Cardiac septum (tissue), 1 donor: ENCODE measurements at regions not wholly inside any gene's neighbourhood (a gene's known extent, or its start where the extent isn't known, plus 50 kb on each side); places are given as distances from the start of the nearest gene placed in this dataset.
"Not testable (repeated sequence)": the region's sequence is repeated elsewhere in the genome, so short reads cannot be mapped to it uniquely, and the experiment has no call there.

Experiments
- DNase-seq: peaks from one replicate; pipeline ENCODE4 v3.0.0-alpha.2; 2020; ENCODE audit warnings: low spot score
- intact Hi-C: fragments of 100-400 bp; cut with DNase I; formaldehyde crosslinking; loops from one replicate; pipeline ENCODE4 v1.14.0; 2022
- donor health status: DM: no; HTN: no; CAD: no.

DNA sequence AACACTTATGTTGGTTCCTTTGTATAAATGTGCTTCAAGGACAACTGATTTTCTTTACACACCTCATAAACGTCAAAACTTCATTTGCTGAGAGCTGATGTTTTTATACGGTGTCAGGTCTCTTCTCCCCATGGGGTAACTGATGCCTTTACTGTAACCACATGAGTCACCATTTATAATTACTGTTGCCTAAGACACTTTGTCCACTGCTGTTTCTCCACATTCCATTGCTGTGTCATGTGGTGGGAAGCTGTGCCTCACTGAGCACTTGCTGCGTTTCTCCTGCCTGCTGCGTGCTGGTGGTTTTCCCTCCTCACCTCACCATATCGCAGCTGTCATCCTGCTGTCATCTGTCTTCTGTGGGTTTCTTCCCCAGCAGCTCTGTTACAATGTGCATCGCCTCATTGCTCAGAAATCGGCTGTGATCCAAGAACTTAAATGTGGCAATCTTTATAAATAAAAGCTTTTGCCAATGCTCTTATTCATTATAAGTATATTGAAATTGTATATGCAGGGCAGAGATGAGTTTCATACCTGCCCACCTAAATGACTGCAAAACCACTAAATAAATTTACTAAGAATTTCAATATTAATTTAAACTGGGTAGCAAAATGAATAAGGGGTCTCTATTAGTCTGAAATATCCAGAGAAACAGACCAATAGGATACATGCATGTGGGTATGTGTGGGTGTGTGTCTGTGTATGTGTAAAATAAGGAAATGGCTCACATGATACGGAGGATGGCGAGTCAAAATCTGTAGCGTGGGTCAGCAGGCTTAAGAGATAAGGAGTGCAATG is 547.0 kb upstream of the SLITRK5 start:
- intact Hi-C loops: no loop called here
- DNase-seq: no peak

DNA sequence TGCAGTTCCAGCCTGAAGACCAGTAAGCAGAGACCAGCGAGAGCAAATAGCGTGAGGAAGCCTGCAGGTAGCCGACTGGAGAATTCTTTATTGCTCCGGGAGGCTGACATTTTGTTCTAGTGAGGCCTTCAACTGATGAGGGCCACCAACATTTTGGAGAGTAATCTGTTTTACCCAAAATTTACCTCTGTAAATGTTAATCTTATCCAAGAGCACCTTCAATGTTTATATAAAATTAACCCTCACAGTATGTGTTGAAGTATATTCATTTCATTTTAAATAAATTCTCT is 546.4 kb upstream of the SLITRK5 start:
- DNase-seq: no peak
- intact Hi-C loops: no loop called here

DNA sequence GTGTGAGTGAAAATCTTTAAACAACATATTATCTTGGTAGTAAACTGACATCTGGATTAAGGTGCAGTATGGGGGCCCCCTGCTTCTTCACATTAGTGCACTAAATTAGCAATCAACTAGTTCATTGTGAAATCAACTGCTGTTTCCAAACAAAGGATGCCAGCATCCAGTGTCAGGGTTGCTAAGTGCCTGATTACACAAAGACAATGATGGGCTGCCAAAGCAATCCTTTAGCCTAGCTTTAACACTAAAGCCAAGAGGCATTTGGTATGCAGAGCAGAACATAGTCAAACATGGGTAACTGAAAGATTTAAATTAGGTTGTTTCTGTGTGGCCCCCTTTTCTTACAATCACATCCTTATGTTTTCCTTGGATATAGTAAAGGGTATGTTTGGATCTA is 543.1 kb upstream of the SLITRK5 start:
- DNase-seq: no peak
- intact Hi-C loops: no loop called here

DNA sequence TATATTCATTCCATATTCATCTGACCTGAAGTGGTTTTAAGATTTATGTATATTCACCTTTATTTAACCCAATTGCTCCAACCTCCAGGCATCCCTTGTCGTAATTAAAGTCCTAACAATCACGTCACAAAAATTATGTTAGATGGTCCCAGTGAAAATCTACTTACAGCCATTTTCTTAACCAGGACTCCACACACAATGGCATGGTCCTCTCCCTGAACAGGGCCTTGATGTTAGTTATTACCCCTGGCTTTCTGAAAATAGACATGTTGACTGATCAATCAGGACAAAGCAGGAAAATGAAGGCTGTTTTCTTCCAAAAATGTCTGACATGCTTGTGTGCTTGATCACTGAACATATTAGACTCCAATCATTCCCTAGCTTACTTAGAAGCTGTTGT is 542.7 kb upstream of the SLITRK5 start:
- no peak for DNase-seq

DNA sequence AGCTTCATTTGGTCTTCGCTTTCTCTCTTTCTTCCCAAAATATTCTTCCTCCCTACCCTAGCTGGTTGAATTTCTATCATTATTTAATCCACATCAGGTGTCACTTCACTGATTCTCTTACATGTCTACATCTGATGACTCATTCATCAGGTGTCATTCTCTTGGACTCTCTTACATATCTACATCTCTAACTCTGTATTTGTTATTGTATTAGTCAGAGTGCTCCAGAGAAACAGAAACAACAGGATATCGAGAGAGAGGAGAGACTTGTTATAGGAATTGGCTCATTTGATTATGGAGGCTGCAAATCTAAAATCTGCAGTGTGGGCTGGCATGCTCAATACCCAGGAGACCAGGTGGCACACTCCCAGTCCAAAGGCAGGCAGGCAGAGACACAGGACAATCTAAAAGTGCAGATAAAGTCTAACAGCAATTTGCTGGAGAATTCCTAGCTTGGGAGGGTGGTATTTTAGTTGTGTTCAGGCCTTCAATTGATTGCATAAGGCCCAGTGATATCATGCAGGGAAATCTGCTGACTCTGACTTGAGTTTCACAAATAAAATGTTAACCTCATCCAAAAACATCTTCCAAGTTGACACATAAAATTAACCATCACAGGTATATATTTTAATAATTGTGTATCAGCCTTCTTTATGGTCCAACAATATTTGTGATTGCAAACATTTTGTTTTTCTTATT is 541.4 kb upstream of the SLITRK5 start:
- intact Hi-C loops: no loop called here
- DNase-seq: no peak

More for the DNA sequence above, 542.7 kb upstream of the SLITRK5 start:
- intact Hi-C loops: no loop called here

DNA sequence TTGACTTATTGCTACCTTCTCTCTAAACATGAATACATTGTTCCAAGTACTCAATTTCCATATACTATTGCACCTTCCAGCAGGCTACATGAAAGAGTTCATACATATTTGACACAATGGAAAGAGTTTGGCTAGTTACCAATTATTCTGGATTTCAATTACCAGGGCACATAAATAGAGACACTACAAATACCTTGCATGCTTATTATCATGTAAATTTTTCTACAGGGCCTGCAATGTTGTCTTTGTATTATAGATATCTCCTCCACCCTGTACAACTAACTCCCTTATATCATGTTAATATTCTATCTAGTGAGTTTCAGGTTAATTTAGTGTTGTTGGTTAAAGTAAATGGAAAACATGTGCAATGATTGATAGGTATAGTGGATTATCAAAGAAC is 540.7 kb upstream of the SLITRK5 start:
- DNase-seq: no peak
- intact Hi-C loops: no loop called here

DNA sequence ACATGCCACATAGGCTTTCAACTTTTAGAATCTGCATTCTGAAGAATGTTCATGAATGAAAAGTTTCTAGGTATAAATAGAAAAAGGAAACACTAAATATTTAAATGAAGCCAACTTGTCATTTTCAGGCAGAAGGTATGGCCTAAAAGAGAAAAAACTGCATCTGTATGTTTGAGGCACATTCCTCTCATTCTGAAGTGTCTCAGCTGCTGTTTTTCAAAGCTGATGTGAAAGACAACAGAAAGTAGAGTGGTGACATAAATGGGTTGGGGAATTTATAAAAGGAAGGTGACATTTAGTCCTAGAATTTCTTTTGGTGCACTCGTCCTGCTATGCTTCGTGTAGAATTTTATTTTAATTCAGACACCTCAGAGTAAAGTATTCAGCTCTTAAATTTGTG is 539.6 kb upstream of the SLITRK5 start:
- DNase-seq: no peak
- intact Hi-C loops: no loop called here

DNA sequence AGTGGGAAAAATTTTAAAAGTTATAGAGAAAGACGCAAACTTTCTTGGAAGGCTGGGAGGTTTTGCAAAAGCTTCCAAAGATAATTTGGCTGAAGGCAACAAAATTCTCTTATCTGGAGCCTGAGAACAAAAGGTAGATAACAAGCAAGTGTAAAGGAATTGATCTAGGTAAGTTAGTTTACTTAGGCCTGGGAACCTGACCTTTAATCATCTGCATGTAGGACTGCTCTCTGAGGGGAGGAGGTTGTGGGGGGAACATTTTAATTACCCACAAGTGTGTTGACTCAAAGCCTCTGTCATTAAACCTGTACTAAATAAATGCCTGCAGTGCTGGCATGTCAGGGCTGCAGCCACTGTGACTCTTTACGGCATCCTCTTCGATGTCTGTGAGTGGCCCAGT is 532.3 kb upstream of the SLITRK5 start:
- no peak for DNase-seq
- intact Hi-C loops: no loop called here

DNA sequence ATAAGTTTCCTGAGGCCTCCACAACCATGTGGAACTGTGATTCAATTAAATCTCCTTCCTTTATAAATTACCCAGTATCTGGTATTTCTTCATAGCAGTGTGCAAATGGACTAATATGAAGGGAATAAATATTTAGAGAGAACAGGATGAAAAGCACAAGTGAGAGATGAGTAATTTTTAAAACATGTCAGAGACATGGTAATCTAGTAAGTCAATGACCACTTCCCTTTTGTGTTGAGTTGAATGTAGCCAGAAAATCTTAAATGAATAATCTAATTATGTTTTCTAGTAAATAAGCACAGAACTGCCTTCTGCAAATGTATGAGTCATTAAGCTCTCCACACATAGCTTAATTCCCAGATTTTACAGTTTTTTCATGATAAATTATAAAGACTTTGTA is 524.1 kb upstream of the SLITRK5 start:
- DNase-seq: no peak
- intact Hi-C loops: no loop called here

DNA sequence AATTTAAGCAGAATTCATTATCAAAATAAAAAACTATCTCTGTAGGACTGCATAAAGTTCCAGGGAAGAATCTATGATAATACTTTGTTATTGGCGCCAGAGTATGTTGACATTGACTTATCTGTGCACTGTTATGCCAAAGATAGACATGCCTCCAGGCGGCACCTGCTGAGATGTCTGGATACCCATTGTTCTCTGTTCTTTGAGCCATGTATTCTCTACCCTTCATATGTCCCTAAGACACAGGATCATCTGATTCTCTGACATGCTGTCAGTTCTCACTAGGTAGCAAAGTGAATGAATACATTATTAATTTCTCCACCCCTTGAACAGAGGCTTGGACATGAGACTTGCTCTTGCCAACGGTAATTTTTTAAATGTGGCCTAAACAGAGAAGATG is 517.8 kb upstream of the SLITRK5 start:
- intact Hi-C loops: no loop called here
- no peak for DNase-seq

DNA sequence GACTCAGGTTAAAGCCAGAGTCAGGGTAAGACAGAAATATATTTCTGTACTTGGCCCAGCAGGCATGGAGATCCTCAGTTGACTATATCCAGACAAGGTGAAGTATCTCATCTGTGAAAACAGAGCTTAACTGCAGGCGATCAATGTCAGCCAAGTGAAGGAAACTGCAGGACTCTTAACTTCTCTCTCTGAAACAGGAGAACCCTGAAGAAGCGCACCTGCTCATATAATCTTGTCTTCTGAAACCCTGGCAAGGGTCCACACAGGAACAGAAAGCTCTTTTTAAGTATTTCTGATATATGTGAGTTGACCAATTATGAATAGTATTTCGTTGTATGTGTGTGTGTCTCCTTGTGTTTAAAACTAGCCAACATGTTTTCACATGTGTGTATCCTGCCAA is 504.8 kb upstream of the SLITRK5 start:
- DNase-seq: no peak
- intact Hi-C loops: no loop called here

DNA sequence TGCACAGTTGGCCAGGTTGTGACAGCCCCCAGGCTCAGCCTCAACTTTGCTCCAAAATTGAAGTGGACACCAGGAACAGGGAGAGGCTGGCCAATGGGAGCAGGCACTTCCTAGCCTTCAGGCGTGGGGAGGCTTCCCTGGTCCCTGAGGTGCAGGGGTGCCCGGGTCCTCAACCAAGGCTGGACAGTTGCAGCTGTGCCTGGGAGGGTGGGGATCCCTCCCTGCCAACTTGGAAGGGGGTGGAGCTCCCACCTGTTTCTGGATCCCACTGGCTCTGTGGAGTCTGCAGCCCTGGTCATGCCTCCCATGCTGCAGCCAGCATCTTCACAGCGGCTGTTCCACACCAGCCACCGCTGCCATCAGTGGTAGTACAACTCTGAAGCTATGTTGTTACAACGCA is 502.8 kb upstream of the SLITRK5 start:
- intact Hi-C loops: no loop called here
- no peak for DNase-seq

DNA sequence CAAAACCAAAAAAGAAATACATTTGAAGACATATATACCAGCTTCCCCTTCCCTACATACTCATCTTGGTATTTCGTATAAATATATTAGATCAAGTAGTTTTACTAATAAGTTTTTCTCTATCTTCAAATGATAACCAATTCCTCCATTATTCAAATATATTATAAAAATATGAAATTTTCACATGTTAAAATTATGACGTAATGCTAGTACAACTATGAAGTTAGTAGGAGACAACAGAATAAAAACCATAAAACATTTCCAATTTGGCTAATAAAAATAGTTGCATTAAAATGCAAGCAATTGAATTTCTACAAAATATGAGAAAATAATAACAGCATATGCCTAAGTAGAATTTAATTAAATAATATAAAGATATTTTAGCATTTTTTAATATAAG is 501.8 kb upstream of the SLITRK5 start:
- intact Hi-C loops: no loop called here
- no peak for DNase-seq

DNA sequence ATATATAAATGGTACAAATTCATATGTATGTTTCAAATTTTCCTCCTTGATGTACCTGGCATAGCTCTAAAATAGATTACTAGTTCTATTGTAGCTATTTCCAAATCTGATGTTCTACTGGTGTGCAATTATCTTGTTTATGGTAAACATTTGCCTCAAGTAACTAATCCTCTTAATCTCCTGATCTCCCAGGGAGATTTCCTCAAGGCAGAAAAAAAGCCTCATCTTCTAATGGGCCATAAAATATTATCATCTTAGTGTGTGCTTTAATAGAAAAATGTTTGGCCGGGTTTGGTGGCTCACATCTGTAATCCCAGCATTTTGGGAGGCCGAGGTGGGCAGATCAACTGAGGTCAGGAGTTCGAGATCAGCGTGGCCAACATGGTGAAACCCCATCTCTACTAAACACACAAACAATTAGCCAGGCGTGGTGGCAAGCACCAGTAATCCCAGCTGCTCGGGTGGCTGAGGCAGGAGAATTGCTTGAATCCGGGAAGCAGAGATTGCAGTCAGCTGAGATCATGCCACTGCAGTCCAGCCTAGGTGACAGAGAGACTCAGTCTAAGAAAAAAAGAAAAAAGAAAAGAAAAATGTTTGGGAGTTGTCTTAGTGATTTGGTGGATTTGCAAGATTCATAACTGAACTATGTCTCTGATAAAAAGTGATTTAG is 498.9 kb upstream of the SLITRK5 start:
- no peak for DNase-seq
- intact Hi-C loops: no loop called here

DNA sequence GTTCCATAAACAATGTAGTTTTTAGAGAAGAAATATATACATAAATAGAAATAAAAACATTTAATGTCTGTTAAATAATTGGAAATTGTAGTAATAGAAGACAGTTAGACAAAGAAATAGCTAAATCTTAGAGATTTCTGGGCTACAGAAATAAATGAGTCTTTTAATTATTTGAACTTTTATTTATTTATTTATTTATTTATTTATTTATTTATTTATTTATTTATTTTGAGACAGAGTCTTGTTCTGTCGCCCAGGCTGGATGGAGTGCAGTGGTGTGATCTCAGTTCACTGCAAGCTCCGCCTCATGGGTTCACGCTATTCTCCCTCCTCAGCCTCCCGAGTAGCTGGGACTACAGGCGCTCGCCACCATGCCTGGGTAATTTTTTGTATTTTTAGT is 486.0 kb upstream of the SLITRK5 start:
- DNase-seq, intact Hi-C loops: not testable (repeated sequence)

DNA sequence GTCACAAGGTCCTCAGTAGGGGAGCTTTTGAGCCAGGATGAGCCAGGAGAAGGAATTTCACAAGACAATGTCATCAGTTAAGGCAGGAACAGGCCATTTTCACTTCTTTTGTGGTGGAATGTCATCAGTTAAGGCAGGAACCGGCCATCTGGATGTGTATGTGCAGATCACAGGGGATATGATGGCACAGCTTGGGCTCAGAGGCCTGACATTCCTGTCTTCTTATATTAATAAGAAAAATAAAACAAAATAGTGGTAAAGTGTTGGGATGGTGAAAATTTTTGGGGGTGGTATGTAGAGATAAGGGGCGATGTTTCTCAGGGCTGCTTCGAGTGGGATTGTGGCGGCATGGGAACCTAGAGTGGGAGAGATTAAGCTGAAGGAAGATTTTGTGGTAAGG is 484.5 kb upstream of the SLITRK5 start:
- DNase-seq, intact Hi-C loops: not testable (repeated sequence)

DNA sequence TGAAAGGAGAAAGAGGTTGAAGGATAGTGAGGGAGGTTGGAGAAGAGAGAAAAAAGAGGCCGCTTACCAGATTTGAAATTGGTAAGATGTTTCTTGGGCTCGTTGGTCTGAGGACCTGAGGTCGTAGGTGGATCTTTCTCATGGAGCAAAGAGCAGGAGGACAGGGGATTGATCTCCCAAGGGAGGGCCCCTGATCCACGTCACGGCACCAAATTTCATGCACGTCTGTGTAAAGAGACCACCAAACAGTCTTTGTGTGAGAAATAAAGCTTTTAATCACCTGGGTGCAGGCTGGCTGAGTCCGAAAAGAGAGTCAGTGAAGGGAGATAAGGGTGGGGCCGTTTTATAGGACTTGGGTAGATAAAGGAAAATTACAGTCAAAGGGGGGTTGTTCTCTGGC is 479.7 kb upstream of the SLITRK5 start:
- DNase-seq, intact Hi-C loops: not testable (repeated sequence)

DNA sequence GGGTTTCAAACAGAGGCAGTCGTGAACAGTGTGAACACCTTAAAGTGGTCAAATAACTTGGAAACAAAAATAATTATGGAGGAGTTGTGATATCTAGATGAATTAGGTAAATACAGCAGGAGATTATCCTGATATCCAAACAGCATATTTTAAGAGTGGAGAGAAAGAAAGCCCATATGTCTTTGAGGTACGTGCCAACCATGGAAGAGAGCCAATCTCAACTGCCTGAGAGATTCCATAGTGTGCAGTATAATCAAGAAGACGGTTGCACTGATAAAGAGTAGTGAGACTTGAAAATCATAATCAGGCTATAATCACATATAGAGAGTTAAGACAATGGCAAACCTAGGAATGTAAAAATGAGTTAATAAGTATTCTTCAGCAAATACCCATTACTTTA is 472.8 kb upstream of the SLITRK5 start:
- intact Hi-C loops: no loop called here
- no peak for DNase-seq

DNA sequence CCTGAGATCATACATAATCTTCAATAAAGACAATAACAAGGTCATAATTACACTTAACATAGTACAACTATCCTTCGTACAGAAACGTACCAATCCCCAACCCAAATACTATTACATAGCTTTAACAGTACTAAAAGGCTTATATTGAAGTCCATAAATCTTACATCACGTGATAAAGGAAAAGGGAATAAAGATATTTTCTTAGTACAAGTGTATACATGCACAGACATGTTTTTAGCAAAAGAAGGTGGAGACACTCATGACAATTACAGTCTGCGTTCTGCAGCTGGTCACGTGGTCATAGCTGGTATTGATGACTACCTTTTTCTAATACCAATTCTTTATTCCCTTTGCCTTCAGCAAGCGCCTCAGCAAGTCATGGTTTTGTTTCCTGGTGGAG is 464.5 kb upstream of the SLITRK5 start:
- intact Hi-C loops: no loop called here

DNA sequence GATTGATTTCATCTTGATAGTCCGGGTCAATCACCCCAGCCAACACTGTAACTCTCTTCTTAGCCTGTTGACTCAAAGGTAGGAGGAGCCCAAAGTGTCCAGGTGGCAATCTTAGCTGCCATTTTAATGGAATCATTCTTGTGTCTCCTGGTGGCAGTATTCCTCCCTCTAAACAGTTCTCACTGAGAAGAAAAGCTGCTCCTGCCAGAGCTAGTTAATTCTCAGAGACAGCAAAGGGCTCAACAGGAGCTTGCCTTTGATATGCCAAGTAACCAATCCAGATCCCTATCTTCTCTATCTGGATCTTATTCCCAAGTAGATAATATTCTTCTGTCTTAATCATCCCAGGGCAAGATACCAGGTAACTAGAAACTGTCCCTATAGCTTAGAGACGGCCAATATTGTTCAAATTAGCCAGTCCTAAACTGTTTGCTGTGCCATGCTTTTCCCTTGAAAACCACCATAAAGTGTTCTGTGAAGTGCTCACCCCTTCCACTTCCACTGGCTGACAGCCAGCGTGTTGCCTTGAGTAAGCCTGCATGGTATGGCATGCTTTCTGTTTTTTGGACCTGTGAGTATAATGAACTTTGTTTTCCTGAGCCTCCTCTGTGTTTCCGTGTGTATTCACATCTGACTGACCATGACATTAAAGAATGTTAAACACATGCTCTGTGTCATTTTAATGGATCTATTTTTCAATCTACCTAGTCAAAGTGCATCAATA is 463.7 kb upstream of the SLITRK5 start:
- no peak for DNase-seq
- intact Hi-C loops: no loop called here

More for the DNA sequence above, 464.5 kb upstream of the SLITRK5 start:
- DNase-seq: no peak
